ENCODE measurements at regions not wholly inside any gene's neighbourhood (a gene's known extent, or its start where the extent isn't known, plus 50 kb on each side); places are given as distances from the start of the nearest gene placed in this dataset.

- ChIA-PET CTCF (ENCODE audit: partially characterized antibody) (no interaction called here), POLR2A (ENCODE audit: partially characterized antibody) (no interaction called here)
- no peak overlapping the region; a peak in 1 of 8 replicates for H3K4me3 ChIP-seq (ENCODE audit: extremely low read depth in 1 of 4, insufficient read depth in 2 of 4, low read depth in 3 of 4, low read length in 4 of 4)
- H3K14ac ChIP-seq (ENCODE audit: insufficient read length), result no peak overlapping the region
- no peak overlapping the region for H2AFZ ChIP-seq (ENCODE audit: low read length)
- DNase-seq (ENCODE audit: low read depth in 1 of 2, low spot score in 2 of 2), result no peak
- no peak overlapping the region for H2BK12ac ChIP-seq (ENCODE audit: low read depth, low read length)
- H2AK5ac ChIP-seq (ENCODE audit: low read depth, low read length), result no peak overlapping the region
- 50% methylated on average over 3 of the region's 3 CpGs; no CpG with 5 or more reads in 1 of the 2 experiments for WGBS, 2 experiments (ENCODE audit: extremely low coverage in 1 of 2, insufficient coverage in 1 of 2, insufficient read length in 1 of 2, insufficient replicate concordance in 2 of 2, low coverage in 1 of 2, low lambda C conversion rate in 2 of 2, missing lambda C conversion rate in 1 of 2)
- no peak overlapping the region for H2BK5ac ChIP-seq (ENCODE audit: low read depth, low read length)
- H3K18ac ChIP-seq (ENCODE audit: extremely low read depth, low read length), result no peak overlapping the region
- H3K4ac ChIP-seq (replicated peaks; ENCODE audit: insufficient read length, low read depth, low read length), result no peak overlapping the region
- no peaks in the 10 kb centered on the region for H3K27me3 ChIP-seq (replicated peaks in 1 of 4; ENCODE audit: control insufficient read depth in 3 of 4, extremely low read depth in 1 of 4, insufficient read depth in 3 of 4, low read length in 3 of 4)
- 0 out of 4 replicates have a peak, but pooled peaks cover 0 to 2% of the 10 kb centered on the region in 2 experiments for H3K9me3 ChIP-seq (ENCODE audit: insufficient read depth in 2 of 2, low read depth in 1 of 2, low read length in 1 of 2)
- no peak overlapping the region for H4K8ac ChIP-seq (ENCODE audit: extremely low read depth, insufficient read depth, low read length)
- no peak for FAIRE-seq
- H4K5ac ChIP-seq (ENCODE audit: insufficient read length, low read depth, low read length), result no peak overlapping the region
- H4K91ac ChIP-seq (replicated peaks; ENCODE audit: insufficient read length, low read length), result no peak overlapping the region
- H3K23me2 ChIP-seq (ENCODE audit: low read depth, low read length), result no peaks in the 10 kb centered on the region
- no peaks in the 10 kb centered on the region for H3K36me3 ChIP-seq (ENCODE audit: control insufficient read depth in 2 of 4, insufficient read depth in 4 of 4, low read length in 3 of 4)
- H3K56ac ChIP-seq (replicated peaks; ENCODE audit: insufficient read length, low read depth, low read length), result no peak overlapping the region
- no peak overlapping the region for H3K23ac ChIP-seq (ENCODE audit: insufficient read length)
- TF ChIP-seq CEBPB (IDR thresholded peaks at IDR 0.05; ENCODE audit: low read depth, low read length) (peak; percentile 33; the same call in 1 of the 2 replicates), EGR1 (IDR thresholded peaks at IDR 0.05; ENCODE audit: borderline replicate concordance, low read depth, low read length) (no peak)
- H3K79me2 ChIP-seq (ENCODE audit: control insufficient read depth in 1 of 2, insufficient read depth in 2 of 2, low read length in 2 of 2), result no peaks in the 10 kb centered on the region
- H2BK20ac ChIP-seq (ENCODE audit: low read length), result no peak overlapping the region
- H3K9ac ChIP-seq (replicated peaks in 1 of 4; ENCODE audit: extremely low read depth in 1 of 4, low read depth in 3 of 4, low read length in 3 of 4), result no peak overlapping the region; a peak in 1 of 7 replicates
- H3K27ac ChIP-seq (ENCODE audit: low read depth, low read length), result no peak overlapping the region
- no peaks in the 10 kb centered on the region for H4K20me1 ChIP-seq (replicated peaks in 1 of 2; ENCODE audit: control insufficient read depth in 1 of 2, insufficient read depth in 2 of 2, low read length in 2 of 2)
- H3K4me2 ChIP-seq (ENCODE audit: insufficient read depth in 1 of 2, low read depth in 2 of 2, low read length in 2 of 2), result peak overlapping the region in 1 of 2 experiments; percentile 27; a peak in 1 of 4 replicates
- no peaks in the 10 kb centered on the region for H3K79me1 ChIP-seq (ENCODE audit: low read depth, low read length)
- no peak overlapping the region for H2BK120ac ChIP-seq (replicated peaks; ENCODE audit: low read depth, low read length)
- H3K4me1 ChIP-seq (replicated peaks in 1 of 4; ENCODE audit: control insufficient read depth in 3 of 4, insufficient read depth in 4 of 4, low read length in 3 of 4), result peaks cover 2 to 9% (median 6%) of the 10 kb centered on the region in 4 experiments; a peak in 6 of 7 replicates
- H2BK15ac ChIP-seq (ENCODE audit: low read length), result no peak overlapping the region
These were observed 92.6 kb upstream of the VAV3 start for GRCh38 chr1:108057541-108057940.
